Keratinocyte (primary cell): ENCODE measurements at regions not wholly inside any gene's neighbourhood (a gene's known extent, or its start where the extent isn't known, plus 50 kb on each side); places are given as distances from the start of the nearest gene placed in this dataset.

Source experiments
- DNase-seq: peaks from one replicate; pipeline ENCODE4 v3.0.0-alpha.2; 2011; ENCODE audit warnings: low read depth, missing footprints, low spot score
- FAIRE-seq: peaks from 2 replicates; lab custom pipeline; 2011; peaks lifted over from hg19 to GRCh38; lab: Jason Lieb, UNC
- H2AFZ ChIP-seq: 2 replicates; pipeline ENCODE4 v1.6.0; 2012; ENCODE audit warnings: low read length, control low read depth, inconsistent platforms; ENCODE audit not compliant: control insufficient read depth
- H3K27ac ChIP-seq: 2 replicates; pipeline ENCODE4 v1.5.1; 2011; ENCODE audit warnings: low read length; ENCODE audit not compliant: control insufficient read depth, insufficient read depth
- H3K27me3 ChIP-seq: 3 replicates; pipeline ENCODE4 v1.6.0; 2011; ENCODE audit warnings: low read length; ENCODE audit not compliant: control insufficient read depth, insufficient read depth; ENCODE audit errors: extremely low read depth
- H3K36me3 ChIP-seq, 2 experiments: 2 replicates in 1 of 2; 3 replicates in 1 of 2; pipeline ENCODE4 v1.5.1; 2011; ENCODE audit warnings: low read length in 2 of 2, mild to moderate bottlenecking in 1 of 2; ENCODE audit not compliant: control insufficient read depth in 2 of 2, insufficient read depth in 2 of 2; ENCODE audit errors: extremely low read depth in 1 of 2
- H3K4me1 ChIP-seq: 3 replicates; pipeline ENCODE4 v1.5.1; 2011; ENCODE audit warnings: low read length; ENCODE audit not compliant: control insufficient read depth, insufficient read depth; ENCODE audit errors: extremely low read depth
- H3K4me2 ChIP-seq: 3 replicates; pipeline ENCODE4 v1.6.0; 2011; ENCODE audit warnings: low read depth, low read length; ENCODE audit not compliant: control insufficient read depth, insufficient read depth; ENCODE audit errors: extremely low read depth
- H3K4me3 ChIP-seq, 3 experiments: fragments of 200-600 bp in 1 of 3; sonication (generic) in 1 of 3; 2 replicates in 2 of 3; 3 replicates in 1 of 3; pipeline ENCODE4 v1.5.1; 2011 to 2016; ENCODE audit warnings: low read length in 3 of 3, mild to moderate bottlenecking in 3 of 3, control low read depth in 2 of 3, inconsistent platforms in 1 of 3, low read depth in 1 of 3, mixed read lengths in 1 of 3, mixed run types in 1 of 3, moderate library complexity in 1 of 3; ENCODE audit not compliant: control insufficient read depth in 2 of 3, insufficient read depth in 2 of 3; ENCODE audit errors: extremely low read depth in 1 of 3
- H3K79me2 ChIP-seq: 2 replicates; pipeline ENCODE4 v1.6.0; 2012; ENCODE audit warnings: low read length; ENCODE audit not compliant: control insufficient read depth, insufficient read depth
- H3K9ac ChIP-seq: 3 replicates; pipeline ENCODE4 v1.6.0; 2011; ENCODE audit warnings: low read length; ENCODE audit not compliant: control insufficient read depth, insufficient read depth; ENCODE audit errors: extremely low read depth
- H3K9me1 ChIP-seq: 3 replicates; pipeline ENCODE4 v1.6.0; 2011; ENCODE audit warnings: low read length; ENCODE audit not compliant: control insufficient read depth, insufficient read depth; ENCODE audit errors: extremely low read depth
- H3K9me3 ChIP-seq: 2 replicates; pipeline ENCODE4 v1.5.1; 2012; ENCODE audit warnings: low read depth, low read length; ENCODE audit not compliant: control insufficient read depth
- H4K20me1 ChIP-seq: 3 replicates; pipeline ENCODE4 v1.6.0; 2011; ENCODE audit warnings: low read length; ENCODE audit not compliant: control insufficient read depth, insufficient read depth; ENCODE audit errors: extremely low read depth
- EZH2 ChIP-seq: IDR thresholded peaks from one replicate; pipeline ENCODE4 v1.6.1; 2012; ENCODE audit warnings: inconsistent platforms, mild to moderate bottlenecking, low read length, moderate library complexity
- dilution Hi-C: fragments of 300-500 bp; cut with MboI; formaldehyde crosslinking; loops from one replicate; pipeline ENCODE4 v1.7.0; 2020; ENCODE audit warnings: low sequenced_read_pairs; ENCODE audit not compliant: extremely low pct_ligation_motif_present
- TF ChIP-seq, protein P1 (sequence below), 3 experiments: IDR thresholded peaks in 1 of 3; conservative IDR thresholded peaks in 1 of 3; optimal IDR thresholded peaks in 1 of 3; 2 replicates in 2 of 3; 3 replicates in 1 of 3; pipeline versions ENCODE3 to v1.5.1; 2011; ENCODE audit warnings: low read length in 3 of 3, mild to moderate bottlenecking in 3 of 3, moderate library complexity in 2 of 3, control low read depth in 1 of 3, inconsistent platforms in 1 of 3; ENCODE audit not compliant: insufficient read depth in 2 of 3; ENCODE audit errors: extremely low read depth in 1 of 3

DNA sequence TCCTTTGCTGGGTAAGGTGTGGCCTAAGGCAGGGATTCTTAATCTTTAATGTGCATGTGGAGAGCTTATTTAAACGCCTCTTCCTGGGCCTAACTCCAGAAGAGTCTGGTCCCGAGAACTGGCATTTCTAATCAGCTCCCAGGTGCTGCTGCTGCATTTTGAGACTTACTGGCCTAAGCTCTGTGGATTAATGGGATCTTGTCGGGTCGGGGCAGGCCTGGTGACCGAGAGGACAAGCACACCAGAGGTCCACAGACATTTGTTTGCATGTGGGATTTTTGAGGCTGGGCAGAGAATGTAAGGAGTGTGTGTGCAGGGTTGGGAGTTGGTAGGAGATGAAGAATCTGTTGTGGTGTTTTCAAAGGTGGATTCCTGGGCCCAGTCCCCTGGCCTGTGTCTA lies 95.0 kb upstream of the DAP start:
- Histone ChIP-seq H3K27me3 (peaks cover 3% of the 10 kb centered on the region), H3K27ac (no peak overlapping the region), H3K9ac (no peak overlapping the region), H2AFZ (no peak overlapping the region), H3K79me2 (no peaks in the 10 kb centered on the region), H3K4me2 (no peak overlapping the region), H3K9me1 (no peaks in the 10 kb centered on the region), H3K4me1 (no peaks in the 10 kb centered on the region), H3K4me3 (no peak overlapping the region), H3K36me3 (no peaks in the 10 kb centered on the region), H3K9me3 (no peaks in the 10 kb centered on the region), H4K20me1 (no peaks in the 10 kb centered on the region)
- FAIRE-seq (no peak), DNase-seq (no peak)
- dilution Hi-C loops: no loop called here
- TF ChIP-seq, protein P1, sequence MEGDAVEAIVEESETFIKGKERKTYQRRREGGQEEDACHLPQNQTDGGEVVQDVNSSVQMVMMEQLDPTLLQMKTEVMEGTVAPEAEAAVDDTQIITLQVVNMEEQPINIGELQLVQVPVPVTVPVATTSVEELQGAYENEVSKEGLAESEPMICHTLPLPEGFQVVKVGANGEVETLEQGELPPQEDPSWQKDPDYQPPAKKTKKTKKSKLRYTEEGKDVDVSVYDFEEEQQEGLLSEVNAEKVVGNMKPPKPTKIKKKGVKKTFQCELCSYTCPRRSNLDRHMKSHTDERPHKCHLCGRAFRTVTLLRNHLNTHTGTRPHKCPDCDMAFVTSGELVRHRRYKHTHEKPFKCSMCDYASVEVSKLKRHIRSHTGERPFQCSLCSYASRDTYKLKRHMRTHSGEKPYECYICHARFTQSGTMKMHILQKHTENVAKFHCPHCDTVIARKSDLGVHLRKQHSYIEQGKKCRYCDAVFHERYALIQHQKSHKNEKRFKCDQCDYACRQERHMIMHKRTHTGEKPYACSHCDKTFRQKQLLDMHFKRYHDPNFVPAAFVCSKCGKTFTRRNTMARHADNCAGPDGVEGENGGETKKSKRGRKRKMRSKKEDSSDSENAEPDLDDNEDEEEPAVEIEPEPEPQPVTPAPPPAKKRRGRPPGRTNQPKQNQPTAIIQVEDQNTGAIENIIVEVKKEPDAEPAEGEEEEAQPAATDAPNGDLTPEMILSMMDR (optimal IDR thresholded peaks at IDR 0.05 in 1 of 3, IDR thresholded peaks at IDR 0.05 in 1 of 3, conservative IDR thresholded peaks at IDR 0.05 in 1 of 3; ENCODE audit: extremely low read depth in 1 of 3, insufficient read depth in 2 of 3, low read length in 3 of 3): no peak

DNA sequence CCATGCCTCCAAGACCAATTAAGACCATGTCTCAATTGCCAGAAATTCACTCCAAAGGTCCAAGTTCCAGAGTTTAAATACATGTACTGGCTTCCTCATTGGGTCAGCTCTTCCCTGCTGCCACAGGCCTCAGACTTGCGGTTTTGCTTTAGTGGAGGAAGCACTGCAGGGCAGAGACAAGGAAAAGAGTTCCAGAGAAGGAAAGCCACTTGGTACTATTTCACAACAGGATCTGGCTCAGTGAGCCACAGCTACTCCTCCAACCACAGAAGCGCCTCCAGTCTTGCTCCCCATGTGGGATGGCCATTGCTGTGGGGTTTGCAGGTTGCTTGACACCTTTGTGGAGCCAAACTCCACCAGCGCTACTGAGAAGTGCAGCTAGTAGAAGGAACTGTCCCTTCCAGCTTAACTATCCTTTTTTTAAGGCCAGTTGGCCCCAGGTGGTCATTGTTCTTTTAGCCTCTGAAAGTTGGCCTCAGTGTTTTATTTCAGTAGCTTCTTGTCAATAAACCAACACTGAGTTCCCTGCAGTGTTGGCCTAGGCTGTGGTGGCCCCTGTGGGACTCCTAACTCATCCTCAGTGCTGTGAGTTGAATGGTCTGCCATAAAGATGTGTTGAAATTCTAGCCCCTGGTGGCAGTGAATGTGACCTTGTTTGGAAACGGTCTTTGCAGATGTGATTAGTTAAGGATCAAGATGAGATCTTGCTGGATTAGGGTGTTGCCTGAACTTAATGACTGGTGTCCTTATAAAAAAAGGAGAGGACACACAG lies 93.7 kb upstream of the DAP start:
- Histone ChIP-seq H3K9me3 (no peaks in the 10 kb centered on the region), H3K9me1 (no peaks in the 10 kb centered on the region), H2AFZ (no peak overlapping the region), H3K27me3 (peaks cover 3% of the 10 kb centered on the region), H3K4me1 (no peaks in the 10 kb centered on the region), H4K20me1 (no peaks in the 10 kb centered on the region), H3K9ac (no peak overlapping the region), H3K4me3 (no peak overlapping the region), H3K4me2 (no peak overlapping the region), H3K79me2 (no peaks in the 10 kb centered on the region), H3K36me3 (no peaks in the 10 kb centered on the region), H3K27ac (no peak overlapping the region)
- dilution Hi-C loops: no loop called here
- FAIRE-seq: no peak
- DNase-seq: no peak
- TF ChIP-seq, protein P1 (optimal IDR thresholded peaks at IDR 0.05 in 1 of 3, IDR thresholded peaks at IDR 0.05 in 1 of 3, conservative IDR thresholded peaks at IDR 0.05 in 1 of 3; ENCODE audit: extremely low read depth in 1 of 3, insufficient read depth in 2 of 3, low read length in 3 of 3): no peak
- TF ChIP-seq EZH2: no peak
